ENCODE measurements at regions not wholly inside any gene's neighbourhood (a gene's known extent, or its start where the extent isn't known, plus 50 kb on each side); places are given as distances from the start of the nearest gene placed in this dataset.

GRCh38 chr2:16282511-16282910, 342.2 kb downstream of the MYCN start:
- H3K27ac Mint-ChIP-seq = no peak overlapping the region
- POLR2A ChIA-PET = no interaction called here

More at GRCh38 chr2:16282511-16282910, 342.2 kb downstream of the MYCN start:
- Mint-ChIP-seq H3K9me3 (ENCODE audit: insufficient read depth) (no peaks in the 10 kb centered on the region), H3K4me3 (no peak overlapping the region), H3K27me3 (peaks cover 14% of the 10 kb centered on the region), H3K4me1 (no peaks in the 10 kb centered on the region)
- no peak overlapping the region for H3K27ac ChIP-seq (ENCODE audit: low read length in 2 of 2)
- CTCF ChIA-PET = no interaction called here
- DNase-seq (no peak), ATAC-seq (ENCODE audit: low read depth) (no peak)
- peaks cover 0 to 3% (median 0%) of the 10 kb centered on the region in 3 donors for H3K9me3 ChIP-seq (ENCODE audit: control extremely low read depth in 1 of 3, control insufficient read depth in 2 of 3, insufficient read depth in 1 of 3, low read length in 2 of 3)
- no peak overlapping the region for H2AFZ ChIP-seq (ENCODE audit: insufficient read depth, low read depth, low read length, poor library complexity, severe bottlenecking)
- H3K79me2 ChIP-seq (ENCODE audit: control insufficient read depth, insufficient read depth, low read length) = no peaks in the 10 kb centered on the region
- H3K4me3 ChIP-seq (ENCODE audit: control extremely low read depth in 1 of 5, extremely low read depth in 1 of 5, insufficient read depth in 1 of 5, low read depth in 2 of 5, low read length in 4 of 5) = no peak overlapping the region
- H3K4me1 ChIP-seq (ENCODE audit: control insufficient read depth in 2 of 2, insufficient read depth in 2 of 2, low read length in 2 of 2) = no peaks in the 10 kb centered on the region
- no peak overlapping the region for H3K4me2 ChIP-seq (replicated peaks; ENCODE audit: low read depth, low read length, poor library complexity, severe bottlenecking)
- no peaks in the 10 kb centered on the region for H3K36me3 ChIP-seq (replicated peaks in 1 of 2; ENCODE audit: control extremely low read depth in 1 of 2, control insufficient read depth in 1 of 2, extremely low read depth in 1 of 2, insufficient read depth in 2 of 2, low read length in 1 of 2)
- no peak for TF ChIP-seq CTCF (IDR thresholded peaks at IDR 0.05)
- TF ChIP-seq EZH2 (IDR thresholded peaks at IDR 0.05; ENCODE audit: borderline replicate concordance, insufficient read depth, low read depth, low read length, poor library complexity, severe bottlenecking) = no peak
- intact Hi-C loops (cut with micrococcal nuclease) = no loop called here
- no peaks in the 10 kb centered on the region for H4K20me1 ChIP-seq (ENCODE audit: control insufficient read depth, insufficient read depth, low read length, poor library complexity, severe bottlenecking)
- H3K9ac ChIP-seq (ENCODE audit: low read length) = no peak overlapping the region
- peaks cover 0 to 3% (median 0%) of the 10 kb centered on the region in 4 experiments for H3K27me3 ChIP-seq (replicated peaks in 1 of 4; ENCODE audit: control extremely low read depth in 1 of 4, control insufficient read depth in 3 of 4, insufficient read depth in 4 of 4, low read length in 3 of 4)
- WGBS (ENCODE audit: insufficient coverage) = no CpG with 5 or more reads among the region's 2 CpGs

Data from B cell (primary cell).